ENCODE measurements at regions not wholly inside any gene's neighbourhood (a gene's known extent, or its start where the extent isn't known, plus 50 kb on each side); places are given as distances from the start of the nearest gene placed in this dataset.

DNA sequence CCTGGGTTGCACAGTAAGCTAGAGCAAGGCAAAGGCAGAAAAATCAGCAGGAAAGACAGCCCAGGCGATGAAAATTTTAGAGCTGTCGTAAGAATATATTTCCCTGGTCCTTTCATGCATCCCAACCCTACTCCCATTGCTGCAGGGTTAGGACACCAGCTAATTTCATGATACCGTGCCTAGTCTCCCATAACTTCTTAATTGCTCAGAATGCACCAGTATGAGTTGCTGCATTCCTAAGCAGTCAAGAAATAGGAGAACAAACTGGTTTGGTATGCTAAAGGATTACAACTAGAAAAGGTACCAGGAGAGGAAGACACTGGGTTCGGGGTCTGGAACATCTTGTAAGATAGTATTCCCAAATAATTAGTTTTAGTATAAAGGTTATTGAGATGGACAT, 269.4 kb upstream of the NRXN1 start:
- Histone ChIP-seq H3K27ac (no peak overlapping the region), H3K36me3 (no peaks in the 10 kb centered on the region), H3K27me3 (no peaks in the 10 kb centered on the region), H3K9me3 (no peaks in the 10 kb centered on the region), H3K4me1 (no peaks in the 10 kb centered on the region), H3K4me3 (no peak overlapping the region)
- DNase-seq = no peak
- intact Hi-C loops (cut with DNase I; ENCODE audit: low total_unique reads) = no loop called here
- TF ChIP-seq, protein P1, sequence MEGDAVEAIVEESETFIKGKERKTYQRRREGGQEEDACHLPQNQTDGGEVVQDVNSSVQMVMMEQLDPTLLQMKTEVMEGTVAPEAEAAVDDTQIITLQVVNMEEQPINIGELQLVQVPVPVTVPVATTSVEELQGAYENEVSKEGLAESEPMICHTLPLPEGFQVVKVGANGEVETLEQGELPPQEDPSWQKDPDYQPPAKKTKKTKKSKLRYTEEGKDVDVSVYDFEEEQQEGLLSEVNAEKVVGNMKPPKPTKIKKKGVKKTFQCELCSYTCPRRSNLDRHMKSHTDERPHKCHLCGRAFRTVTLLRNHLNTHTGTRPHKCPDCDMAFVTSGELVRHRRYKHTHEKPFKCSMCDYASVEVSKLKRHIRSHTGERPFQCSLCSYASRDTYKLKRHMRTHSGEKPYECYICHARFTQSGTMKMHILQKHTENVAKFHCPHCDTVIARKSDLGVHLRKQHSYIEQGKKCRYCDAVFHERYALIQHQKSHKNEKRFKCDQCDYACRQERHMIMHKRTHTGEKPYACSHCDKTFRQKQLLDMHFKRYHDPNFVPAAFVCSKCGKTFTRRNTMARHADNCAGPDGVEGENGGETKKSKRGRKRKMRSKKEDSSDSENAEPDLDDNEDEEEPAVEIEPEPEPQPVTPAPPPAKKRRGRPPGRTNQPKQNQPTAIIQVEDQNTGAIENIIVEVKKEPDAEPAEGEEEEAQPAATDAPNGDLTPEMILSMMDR (IDR thresholded peaks at IDR 0.05) = no peak

DNA sequence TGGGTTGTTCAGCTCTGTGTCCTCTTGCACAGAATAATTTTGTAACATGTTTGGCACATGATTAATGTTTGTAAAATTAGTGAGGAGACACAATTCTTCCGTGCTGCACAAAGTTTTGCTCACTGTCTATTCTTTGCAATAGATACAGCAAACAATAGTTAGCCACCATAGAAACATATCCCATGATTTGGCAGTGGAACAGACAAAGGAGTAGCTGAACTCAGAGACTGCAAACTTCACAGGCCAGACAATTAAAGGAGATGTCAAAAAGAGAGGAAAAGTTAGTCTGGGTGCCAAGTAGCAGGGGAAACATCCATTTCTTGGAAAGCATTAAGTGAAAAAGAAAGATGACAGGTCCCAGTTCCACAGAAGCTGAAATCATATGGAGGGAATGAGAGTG, 267.4 kb upstream of the NRXN1 start:
- Histone ChIP-seq H3K4me1 (no peaks in the 10 kb centered on the region), H3K9me3 (no peaks in the 10 kb centered on the region), H3K27ac (no peak overlapping the region), H3K4me3 (no peak overlapping the region), H3K27me3 (no peaks in the 10 kb centered on the region), H3K36me3 (no peaks in the 10 kb centered on the region)
- TF ChIP-seq, protein P1 (IDR thresholded peaks at IDR 0.05) = no peak
- intact Hi-C loops (cut with DNase I; ENCODE audit: low total_unique reads) = no loop called here
- no peak for DNase-seq

GRCh38 chr2:51297488-51297887, 265.6 kb upstream of the NRXN1 start:
- no peaks in the 10 kb centered on the region for H3K4me1 ChIP-seq
- H3K36me3 ChIP-seq = no peaks in the 10 kb centered on the region
- TF ChIP-seq, protein P1 (IDR thresholded peaks at IDR 0.05) = no peak
- intact Hi-C loops (cut with DNase I; ENCODE audit: low total_unique reads) = no loop called here
- H3K9me3 ChIP-seq = no peaks in the 10 kb centered on the region
- no peak for DNase-seq
- no peak overlapping the region for H3K4me3 ChIP-seq
- H3K27me3 ChIP-seq = no peaks in the 10 kb centered on the region
- H3K27ac ChIP-seq = no peak overlapping the region

- no peaks in the 10 kb centered on the region for H3K27me3 ChIP-seq
- no peak overlapping the region for H3K4me3 ChIP-seq
- intact Hi-C loops (cut with DNase I; ENCODE audit: low total_unique reads) = no loop called here
- no peaks in the 10 kb centered on the region for H3K36me3 ChIP-seq
- no peaks in the 10 kb centered on the region for H3K9me3 ChIP-seq
- TF ChIP-seq, protein P1 (IDR thresholded peaks at IDR 0.05) = no peak
- H3K4me1 ChIP-seq = no peaks in the 10 kb centered on the region
- H3K27ac ChIP-seq = no peak overlapping the region
- no peak for DNase-seq
Measured at GRCh38 chr2:51293566-51294200, 261.8 kb upstream of the NRXN1 start.

DNA sequence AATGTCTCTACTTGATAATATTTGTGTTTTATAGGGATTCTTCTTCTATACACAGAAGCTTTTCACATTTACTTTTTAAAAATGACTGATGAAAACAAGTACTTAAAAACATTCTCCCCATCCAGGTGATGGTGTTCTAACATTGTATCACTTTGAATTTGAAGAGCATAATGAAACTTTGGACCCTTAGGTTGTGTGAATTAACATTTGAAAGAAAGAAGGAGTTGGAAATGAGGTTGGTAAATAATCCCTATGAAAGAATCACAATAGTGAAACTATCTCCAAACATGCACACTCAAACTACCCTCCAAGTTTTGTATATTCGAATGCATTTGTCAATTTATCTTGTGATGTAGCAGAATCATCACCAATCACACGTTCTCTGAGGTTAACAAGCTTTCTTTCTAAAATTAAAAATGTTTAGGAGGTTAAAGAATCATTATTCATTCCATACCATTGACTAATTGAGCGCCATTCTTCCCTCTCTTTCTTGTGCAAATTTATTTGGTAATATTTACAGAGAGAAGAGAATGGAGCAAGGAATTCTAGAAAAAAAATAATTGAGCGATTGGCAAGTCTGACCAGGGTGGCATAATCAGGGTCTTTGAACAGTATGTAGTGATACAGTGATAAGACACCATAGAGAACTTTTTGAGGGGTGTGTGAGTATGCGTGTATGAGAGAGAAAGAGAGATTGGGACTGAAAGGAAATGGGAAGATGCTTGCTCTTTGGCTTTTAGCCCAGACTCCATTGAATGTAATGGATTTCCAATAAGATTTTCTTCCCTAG, 260.0 kb upstream of the NRXN1 start:
- TF ChIP-seq, protein P1 (IDR thresholded peaks at IDR 0.05) = no peak
- no peaks in the 10 kb centered on the region for H3K36me3 ChIP-seq
- H3K9me3 ChIP-seq = no peaks in the 10 kb centered on the region
- no peak overlapping the region for H3K27ac ChIP-seq
- H3K4me3 ChIP-seq = no peak overlapping the region
- intact Hi-C loops (cut with DNase I; ENCODE audit: low total_unique reads) = no loop called here
- no peaks in the 10 kb centered on the region for H3K27me3 ChIP-seq
- no peak for DNase-seq
- no peaks in the 10 kb centered on the region for H3K4me1 ChIP-seq
